Medulla oblongata (tissue), 1 donor: ENCODE measurements at regions not wholly inside any gene's neighbourhood (a gene's known extent, or its start where the extent isn't known, plus 50 kb on each side); places are given as distances from the start of the nearest gene placed in this dataset.
"Not testable (repeated sequence)": the region's sequence is repeated elsewhere in the genome, so short reads cannot be mapped to it uniquely, and the experiment has no call there.

Experiments used
- DNase-seq: peaks from one replicate; pipeline ENCODE4 v3.0.0-alpha.2; 2015; ENCODE audit errors: extremely low spot score

- not testable (repeated sequence) for DNase-seq
These were observed 141.4 kb downstream of the SPRY1 start for GRCh38 chr4:123537906-123538402.

GRCh38 chr4:123545667-123546572 is 149.3 kb downstream of the SPRY1 start:
- DNase-seq = no peak

- no peak for DNase-seq
These were observed 150.0 kb downstream of the SPRY1 start for GRCh38 chr4:123546573-123547060.

GRCh38 chr4:123547216-123548165 is 150.9 kb downstream of the SPRY1 start:
- DNase-seq = no peak

- peak; percentile 12 for DNase-seq
These were observed 156.7 kb downstream of the SPRY1 start for GRCh38 chr4:123553279-123553678.

GRCh38 chr4:123553733-123554637 is 157.4 kb downstream of the SPRY1 start:
- no peak for DNase-seq

- peak; percentile 35 for DNase-seq
These were observed 158.2 kb downstream of the SPRY1 start for GRCh38 chr4:123554801-123555232.

GRCh38 chr4:123555233-123555806 is 158.7 kb downstream of the SPRY1 start:
- peak; percentile 67 for DNase-seq

- no peak for DNase-seq
These were observed 159.2 kb downstream of the SPRY1 start for GRCh38 chr4:123555807-123556273.

- DNase-seq = no peak
These were observed 159.9 kb downstream of the SPRY1 start for GRCh38 chr4:123556526-123556925.

GRCh38 chr4:123557857-123558536 is 161.4 kb downstream of the SPRY1 start:
- no peak for DNase-seq

GRCh38 chr4:123558865-123559264 is 162.3 kb downstream of the SPRY1 start:
- DNase-seq = no peak

- DNase-seq = no peak
These were observed 163.6 kb downstream of the SPRY1 start for GRCh38 chr4:123559955-123560871.

- DNase-seq = no peak
These were observed 164.9 kb downstream of the SPRY1 start for GRCh38 chr4:123561525-123561924.

GRCh38 chr4:123562994-123563750 is 166.6 kb downstream of the SPRY1 start:
- no peak for DNase-seq

GRCh38 chr4:123564758-123565346 is 168.3 kb downstream of the SPRY1 start:
- peak; percentile 89 for DNase-seq

GRCh38 chr4:123568936-123569335 is 172.3 kb downstream of the SPRY1 start:
- no peak for DNase-seq

GRCh38 chr4:123569541-123569940 is 172.9 kb downstream of the SPRY1 start:
- DNase-seq = no peak
